HuH-7 (cell line): ENCODE measurements at regions not wholly inside any gene's neighbourhood (a gene's known extent, or its start where the extent isn't known, plus 50 kb on each side); places are given as distances from the start of the nearest gene placed in this dataset.
A peak's percentile ranks its signal among the peaks of the same experiment; 100 is the strongest.
"Not testable (repeated sequence)": the region's sequence is repeated elsewhere in the genome, so short reads cannot be mapped to it uniquely, and the experiment has no call there.

Experiments used
- DNase-seq: peaks from one replicate; pipeline ENCODE4 v3.0.0; 2011; ENCODE audit warnings: low spot score

DNA sequence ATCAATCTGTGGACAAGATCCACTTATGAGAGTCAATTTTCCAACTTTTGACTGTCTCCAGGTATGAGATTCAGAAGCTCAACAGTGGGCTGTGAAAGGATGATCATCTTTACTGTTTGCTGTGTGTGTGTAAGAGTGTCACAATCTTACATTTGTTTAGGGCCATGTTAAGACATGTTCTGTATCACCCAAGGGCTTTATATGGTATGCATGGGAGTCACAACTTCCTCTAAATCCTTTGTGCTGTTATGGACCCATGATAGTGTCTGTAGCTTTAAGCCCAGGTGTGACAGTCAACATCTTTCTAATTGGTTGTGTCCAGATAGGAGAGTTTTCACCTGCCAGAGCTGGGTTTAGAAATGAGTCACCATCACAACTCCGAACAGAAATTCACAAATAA lies 70.2 kb downstream of the ZNF726 start:
- not testable (repeated sequence) for DNase-seq

DNA sequence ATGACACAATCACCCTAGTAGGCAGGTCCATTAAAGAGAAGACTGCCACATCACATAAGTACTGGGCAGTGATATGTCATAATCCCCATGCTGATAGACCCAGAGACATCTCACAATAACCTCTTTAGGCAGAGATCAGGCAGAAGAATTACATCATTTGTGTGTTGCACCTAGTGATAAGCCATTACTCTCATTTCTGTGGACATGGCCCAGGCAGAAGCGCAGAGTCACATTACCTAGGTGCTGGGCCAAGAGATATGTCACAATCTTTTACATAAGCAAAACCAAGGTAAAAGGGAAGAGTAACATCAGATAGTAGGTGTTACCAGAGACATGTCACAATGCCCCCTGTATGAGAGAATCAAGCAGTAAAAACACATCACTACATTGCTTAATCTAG lies 71.9 kb downstream of the ZNF726 start:
- no peak for DNase-seq

DNA sequence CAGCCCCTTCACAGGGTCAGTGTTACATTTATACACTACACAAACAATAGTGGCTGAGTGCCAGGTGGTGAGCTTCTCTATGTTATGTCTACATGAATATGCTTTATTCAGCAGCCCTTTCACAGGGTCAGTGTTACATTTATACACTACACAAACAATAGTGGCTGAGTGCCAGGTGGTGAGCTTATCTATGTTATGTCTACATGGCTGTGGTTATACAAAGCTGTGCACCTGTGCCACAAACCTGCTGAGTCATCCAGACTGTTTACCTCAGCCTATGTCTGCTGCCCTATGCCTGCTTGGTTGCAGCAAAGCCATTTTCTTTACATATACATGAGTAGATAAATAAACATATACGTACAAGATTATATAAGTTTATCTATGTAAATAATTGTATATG lies 76.5 kb downstream of the ZNF726 start:
- DNase-seq: no peak

- DNase-seq: no peak
Observed at GRCh38 chr19:23992348-23992747, 77.7 kb downstream of the ZNF726 start.

- no peak for DNase-seq
Observed at GRCh38 chr19:23993440-23993839, 78.8 kb downstream of the ZNF726 start.

DNA sequence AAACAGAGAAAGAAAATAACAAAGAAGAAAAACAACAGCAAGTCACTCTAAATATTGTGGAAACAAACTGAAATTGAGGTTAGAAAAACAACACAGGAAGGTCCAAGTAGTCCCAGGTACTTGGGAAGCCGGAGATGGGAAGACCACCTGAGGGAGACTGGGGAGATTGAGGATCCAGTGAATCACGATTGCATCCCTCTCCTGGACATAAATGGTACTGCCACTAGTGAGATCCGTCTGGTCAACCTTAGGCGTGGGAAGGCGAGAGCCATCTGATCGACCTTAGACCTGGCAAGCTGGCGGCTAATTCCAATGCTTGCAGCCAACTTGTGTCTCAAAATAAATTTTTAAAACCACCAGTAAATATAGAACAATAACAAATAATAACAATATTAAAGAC lies 81.9 kb downstream of the ZNF726 start:
- peak; percentile 86 for DNase-seq

DNA sequence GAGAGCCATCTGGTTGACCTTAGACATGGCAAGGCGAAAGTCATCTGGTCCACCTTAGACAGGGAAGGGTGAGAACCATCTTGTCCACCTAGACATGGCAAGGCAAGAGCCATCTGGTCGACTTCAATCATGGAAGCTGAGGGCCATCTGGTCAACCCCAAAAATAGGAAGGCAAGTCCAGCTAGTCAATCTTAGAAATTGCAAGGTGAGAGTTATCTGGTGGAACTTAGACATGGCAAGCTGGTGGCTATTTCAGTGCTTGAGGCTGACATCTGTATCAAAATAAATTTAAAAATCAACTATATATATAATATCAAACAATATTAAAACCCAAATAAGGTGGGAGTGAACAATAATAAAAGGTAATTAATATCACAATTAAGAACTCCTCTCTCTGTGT lies 83.9 kb downstream of the ZNF726 start:
- no peak for DNase-seq

- DNase-seq: no peak
Observed at GRCh38 chr19:23999821-24000610, 85.3 kb downstream of the ZNF726 start.

DNA sequence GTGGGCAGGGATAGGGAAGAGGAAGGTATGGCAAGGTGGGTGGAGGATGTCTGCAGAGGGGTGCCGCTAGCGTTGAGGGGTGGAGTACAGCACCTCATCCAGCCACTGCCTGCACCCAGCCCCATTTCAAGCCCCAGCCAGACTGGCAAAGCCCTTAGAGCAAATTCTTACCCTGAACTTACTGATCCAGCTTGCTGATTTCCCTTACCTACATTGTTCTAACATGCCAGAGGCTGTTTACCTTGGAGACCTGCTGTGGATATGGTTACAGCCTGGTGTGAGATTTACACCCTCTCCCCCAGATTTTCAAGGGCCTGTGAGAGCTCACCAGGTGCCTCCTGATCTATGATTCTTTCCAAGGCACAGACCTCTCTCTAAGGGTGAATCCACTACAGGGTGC lies 86.0 kb downstream of the ZNF726 start:
- DNase-seq: no peak

GRCh38 chr19:24002256-24002945 lies 84.6 kb upstream of the ZNF254 start:
- DNase-seq: no peak

GRCh38 chr19:24003537-24003936 lies 83.5 kb upstream of the ZNF254 start:
- DNase-seq: no peak

DNA sequence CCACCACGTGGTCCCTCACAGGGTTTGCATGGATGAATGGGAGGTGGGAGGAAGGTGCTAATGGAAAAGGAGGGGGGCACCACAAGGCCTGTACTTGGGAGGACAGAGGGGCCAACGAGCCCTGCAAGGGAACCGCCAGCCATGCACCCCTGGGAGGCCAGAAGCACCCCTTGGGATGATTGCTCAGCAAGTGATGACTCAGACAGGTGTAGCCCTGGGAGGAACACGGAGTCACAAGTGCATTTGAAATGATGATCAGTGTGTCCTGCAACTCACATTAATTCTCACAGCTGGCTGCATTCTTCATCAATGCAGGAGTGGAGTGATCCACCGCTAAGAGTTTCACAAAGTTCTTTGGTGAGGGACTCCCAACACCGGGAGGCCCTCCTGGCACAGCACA lies 82.8 kb upstream of the ZNF254 start:
- no peak for DNase-seq

- no peak for DNase-seq
Observed at GRCh38 chr19:24029941-24030636, 56.9 kb upstream of the ZNF254 start.

DNA sequence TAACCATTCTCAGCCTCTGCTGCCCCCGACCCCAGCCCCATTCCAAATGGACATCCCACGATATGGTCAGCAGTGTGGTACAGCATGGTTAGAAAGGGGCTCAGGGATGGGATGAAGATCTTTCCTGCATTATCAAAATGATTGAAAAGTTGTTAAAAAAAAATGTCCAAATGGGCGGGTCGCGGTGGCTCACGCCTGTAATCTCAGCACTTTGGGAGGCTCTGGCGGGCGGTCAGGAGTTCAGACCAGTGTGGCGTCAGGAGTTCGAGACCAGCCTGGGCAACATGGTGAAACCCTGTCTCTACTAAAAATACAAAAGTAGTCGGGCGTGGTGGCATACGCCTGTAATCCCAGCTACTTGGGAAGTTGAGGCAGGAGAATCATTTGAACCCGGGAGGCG lies 54.3 kb upstream of the ZNF254 start:
- DNase-seq: no peak

DNA sequence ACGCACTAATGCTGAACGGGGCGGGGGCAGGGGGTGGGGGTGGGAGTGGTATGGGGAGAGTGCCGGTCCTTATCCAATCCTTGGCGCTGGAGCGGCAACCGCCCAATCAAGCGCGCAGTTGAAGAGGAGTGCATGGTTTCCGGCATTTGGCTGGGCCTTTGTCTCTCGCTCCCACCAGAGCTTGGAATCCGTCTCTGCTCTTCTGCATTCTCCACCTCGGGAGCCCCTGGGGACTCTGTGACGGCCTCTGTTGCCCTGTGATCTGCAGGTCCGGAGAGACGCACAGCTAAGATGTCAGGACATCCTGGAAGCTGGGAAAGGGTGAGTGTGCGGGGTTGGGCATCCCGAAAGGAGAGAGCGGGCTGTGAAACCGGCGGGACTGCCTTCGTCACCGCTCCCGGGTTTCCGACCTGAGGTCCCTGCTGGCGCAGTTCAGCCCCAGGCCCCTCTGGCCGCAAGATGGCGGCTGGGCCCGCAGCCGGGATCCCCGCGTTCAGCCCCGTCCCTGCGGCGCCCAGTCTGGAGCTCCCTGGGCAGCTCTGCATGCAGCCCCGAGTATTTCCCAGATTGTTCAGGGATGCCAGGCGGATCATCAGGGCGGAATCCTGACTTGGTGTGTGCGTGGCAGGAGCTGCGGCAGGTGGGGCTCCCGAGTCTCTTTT lies 53.6 kb upstream of the ZNF254 start:
- peak; percentile 100 for DNase-seq

DNA sequence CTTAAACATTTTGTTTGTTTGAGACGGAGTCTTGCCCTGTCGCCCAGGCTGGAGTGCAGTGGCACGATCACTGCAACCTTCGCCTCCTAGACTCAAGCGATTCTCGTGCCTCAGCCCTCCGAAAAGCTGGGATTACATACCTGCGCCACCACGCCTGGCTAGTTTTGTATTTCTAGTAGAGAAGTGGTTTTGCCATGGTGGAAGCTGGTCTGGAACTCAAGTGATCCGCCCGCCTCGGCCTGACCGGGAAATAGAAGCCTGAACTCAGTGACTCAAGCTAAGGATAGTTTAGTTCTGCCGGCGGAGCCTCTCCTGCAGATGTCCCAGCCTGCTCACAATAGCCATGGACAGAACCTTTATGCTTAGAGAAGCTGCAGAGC lies 53.0 kb upstream of the ZNF254 start:
- peak; percentile 51 for DNase-seq

- DNase-seq: not testable (repeated sequence)
Observed at GRCh38 chr19:24035261-24035880, 51.6 kb upstream of the ZNF254 start.
